HG03139 (cell line): ENCODE measurements at regions not wholly inside any gene's neighbourhood (a gene's known extent, or its start where the extent isn't known, plus 50 kb on each side); places are given as distances from the start of the nearest gene placed in this dataset.

Experiments used
- ATAC-seq: cut with Tn5 transposase; IDR thresholded peaks from one replicate; pipeline ENCODE4 v1.9.1; 2021; ENCODE audit not compliant: unreplicated experiment

DNA sequence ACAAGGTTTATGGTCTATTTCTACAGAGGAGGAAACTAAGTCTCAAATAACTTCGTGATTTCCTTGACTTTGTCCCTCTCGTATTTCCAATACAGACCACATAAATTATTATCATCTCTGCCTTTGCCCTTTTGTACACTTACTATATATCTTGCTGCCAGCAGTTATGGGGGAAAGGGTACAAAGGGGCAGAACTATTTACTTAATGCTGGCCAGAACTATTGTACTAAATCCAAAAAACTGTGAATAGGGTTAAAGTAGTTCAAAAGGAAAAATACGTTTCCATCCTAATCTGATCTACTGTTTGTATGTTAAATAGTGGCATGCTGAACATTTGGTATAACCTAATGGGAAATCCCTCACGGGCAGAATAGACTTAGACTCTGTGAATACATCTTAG lies 537.3 kb upstream of the SEMA6D start:
- no peak for ATAC-seq

DNA sequence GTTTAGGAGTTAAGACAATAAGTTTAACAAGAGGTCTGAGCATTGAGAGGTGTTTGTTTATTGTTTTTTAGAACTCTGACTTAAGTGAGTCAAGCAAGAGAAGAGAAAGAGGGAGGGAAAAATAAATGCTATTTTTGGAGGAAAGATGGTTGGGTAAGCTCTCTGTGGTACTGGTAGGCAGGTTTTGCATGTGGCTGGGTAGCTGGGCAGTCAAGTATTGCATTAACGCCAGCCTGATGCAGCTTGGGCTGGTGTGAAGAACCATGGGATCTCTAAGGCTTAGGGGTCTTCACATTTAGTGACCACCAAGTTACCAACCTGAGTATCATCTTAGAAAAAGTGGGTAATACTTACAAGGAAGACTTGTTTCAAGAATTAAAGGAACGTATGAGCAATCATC lies 534.5 kb upstream of the SEMA6D start:
- ATAC-seq = no peak

DNA sequence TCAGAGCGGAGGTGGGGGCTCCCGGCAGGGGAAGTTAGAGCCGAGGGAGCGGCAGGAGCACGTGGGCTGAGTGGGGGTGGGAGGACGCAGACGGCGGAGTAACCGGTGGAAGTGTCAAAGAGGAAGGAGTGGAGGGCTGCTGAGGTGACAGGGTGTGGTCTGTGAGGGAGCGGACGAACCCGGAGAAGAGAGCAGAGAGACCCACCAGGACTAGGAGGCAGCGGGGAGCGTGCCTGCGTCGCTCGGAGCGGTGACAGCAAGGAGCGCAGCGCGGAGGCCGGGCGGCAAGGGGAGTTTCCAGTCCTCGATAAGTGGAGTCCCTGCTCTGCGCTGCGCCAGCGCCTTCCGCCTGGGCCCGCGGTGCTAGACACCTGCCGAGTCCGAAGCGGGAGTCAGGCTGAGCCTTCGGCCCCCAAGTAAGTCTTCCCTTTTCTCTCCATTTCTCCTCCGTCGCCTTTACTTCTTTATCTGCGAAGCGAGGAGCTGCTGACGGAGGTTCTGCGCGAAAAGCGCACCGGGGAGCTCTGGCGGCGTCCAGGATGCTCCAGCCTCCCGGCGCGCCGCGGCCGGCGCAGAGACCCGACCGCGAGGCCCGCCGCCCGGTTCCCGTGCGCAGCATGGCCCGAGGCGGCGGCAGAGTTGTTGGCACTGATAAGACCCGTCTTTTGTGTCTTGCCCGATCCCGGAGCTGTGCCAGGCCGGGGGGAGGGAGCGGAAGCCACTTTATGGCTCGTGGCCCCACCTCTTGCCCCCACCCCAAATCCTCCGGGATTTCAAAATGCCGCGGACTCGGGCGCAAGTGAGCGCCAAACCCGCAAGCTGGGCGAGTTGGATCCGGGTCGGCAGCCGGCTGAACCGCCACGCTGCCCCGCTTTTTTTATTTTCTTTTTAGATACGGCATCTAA lies 533.0 kb upstream of the SEMA6D start:
- no peak for ATAC-seq

DNA sequence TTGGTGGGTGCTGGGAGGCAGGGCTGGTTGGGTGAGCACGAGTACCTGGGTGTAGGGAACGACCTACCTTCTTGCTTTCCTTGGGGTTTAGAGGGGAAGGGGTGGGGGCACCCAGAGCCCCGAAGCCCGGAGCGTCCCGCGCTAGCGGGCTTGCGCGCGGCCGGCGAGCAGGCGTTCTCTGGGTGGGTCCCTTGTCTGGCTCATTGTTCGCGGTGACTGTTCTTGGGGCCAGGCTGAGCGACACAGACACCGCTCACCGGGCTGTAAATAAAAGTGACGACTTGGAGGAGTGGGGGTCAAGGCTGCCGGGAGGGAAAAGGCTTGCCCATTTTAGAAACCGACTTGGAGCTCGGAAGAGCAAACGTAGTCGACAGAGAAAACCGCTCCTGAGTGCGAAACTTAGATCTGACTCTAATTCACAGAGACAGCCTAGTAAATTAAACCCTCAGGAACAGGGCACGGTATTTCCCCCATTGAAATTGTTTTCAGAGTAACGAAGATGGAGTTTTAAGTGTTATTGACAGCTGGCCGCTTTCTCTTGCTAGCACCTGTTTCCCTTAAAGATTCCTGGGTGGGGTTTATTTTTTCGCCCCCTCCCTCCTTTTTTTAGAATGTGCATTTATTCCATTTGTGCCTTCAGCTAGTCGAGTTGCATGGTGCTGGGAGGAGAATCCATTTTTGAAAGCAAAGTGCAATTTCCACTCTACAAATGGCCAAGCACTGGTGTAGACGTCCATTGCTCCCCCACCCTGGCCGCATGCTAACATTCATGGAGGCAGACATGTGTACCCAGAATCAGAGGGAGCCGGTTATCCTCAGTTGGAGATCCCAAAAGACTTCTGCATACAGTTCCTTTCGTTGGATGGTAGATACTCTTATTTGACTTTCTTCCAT lies 532.1 kb upstream of the SEMA6D start:
- no peak for ATAC-seq

DNA sequence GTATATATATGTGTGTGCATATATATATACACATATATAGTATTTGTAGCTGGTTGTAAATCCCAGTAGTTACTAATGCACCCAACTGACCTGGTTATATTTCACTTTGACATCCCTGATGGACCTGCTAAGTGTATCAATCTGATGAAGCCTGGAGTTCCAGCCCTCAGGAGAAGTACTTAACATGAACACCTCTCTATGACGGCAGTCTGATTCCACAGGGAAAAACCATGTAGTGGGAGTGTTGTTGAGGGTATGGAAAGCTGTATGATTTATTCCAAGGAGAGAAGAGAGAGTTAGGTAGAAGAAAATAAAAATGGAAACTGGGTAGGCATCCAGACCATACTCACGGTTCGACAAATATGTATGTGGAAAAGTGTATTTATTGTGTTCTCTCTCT lies 531.2 kb upstream of the SEMA6D start:
- no peak for ATAC-seq

DNA sequence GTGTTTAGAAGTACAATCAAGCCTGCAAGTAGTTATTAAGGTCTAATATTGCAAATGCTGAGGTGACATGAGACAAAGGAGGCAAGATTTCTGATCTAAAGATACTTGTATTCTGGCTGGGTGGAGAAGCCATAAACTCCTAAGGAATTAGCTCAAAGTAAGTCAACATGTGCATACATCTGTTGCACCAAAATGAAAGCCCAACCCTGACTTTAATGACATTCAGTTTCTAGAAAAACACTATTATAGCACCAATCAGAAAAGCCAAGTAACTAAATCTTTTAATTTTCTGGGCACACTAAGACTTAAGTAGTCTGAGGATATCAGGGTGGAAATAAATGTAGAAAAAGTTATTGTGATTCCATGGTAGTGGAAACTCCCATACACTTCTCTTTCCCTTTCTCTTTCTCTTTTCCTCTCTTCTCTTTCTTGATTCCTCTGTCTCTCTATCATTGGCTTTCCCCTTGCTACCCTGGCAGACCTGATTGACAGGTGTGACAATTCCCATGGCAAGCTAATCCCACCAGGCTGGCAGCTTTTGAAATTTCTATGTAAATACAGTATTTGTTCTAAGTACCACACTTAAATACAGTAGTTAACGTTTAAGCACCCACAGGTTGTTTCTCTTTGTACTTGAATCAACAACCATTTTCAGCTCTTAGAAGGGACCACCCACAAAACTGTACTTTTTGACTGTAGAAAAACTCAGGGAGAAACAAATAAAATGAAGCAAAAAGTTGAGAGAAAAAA lies 528.4 kb upstream of the SEMA6D start:
- ATAC-seq = no peak

DNA sequence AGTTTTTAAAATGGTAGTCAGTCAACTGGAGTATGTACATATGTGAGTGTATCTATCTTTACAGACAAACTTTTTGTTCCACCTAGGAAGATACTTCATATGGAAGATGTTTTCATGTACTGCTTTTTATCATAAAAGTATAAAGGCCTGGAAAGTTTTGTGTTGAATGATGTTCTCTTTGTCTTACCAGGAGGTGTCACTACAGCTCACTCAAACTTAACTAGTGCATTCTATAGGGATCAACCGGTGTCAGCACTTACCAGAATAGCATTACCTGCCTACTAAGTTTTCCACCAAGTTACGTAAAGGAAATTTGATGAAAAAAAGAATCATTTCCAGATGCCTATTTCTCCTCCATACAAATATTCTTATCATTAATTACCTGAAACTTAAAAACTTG lies 522.6 kb upstream of the SEMA6D start:
- no peak for ATAC-seq

DNA sequence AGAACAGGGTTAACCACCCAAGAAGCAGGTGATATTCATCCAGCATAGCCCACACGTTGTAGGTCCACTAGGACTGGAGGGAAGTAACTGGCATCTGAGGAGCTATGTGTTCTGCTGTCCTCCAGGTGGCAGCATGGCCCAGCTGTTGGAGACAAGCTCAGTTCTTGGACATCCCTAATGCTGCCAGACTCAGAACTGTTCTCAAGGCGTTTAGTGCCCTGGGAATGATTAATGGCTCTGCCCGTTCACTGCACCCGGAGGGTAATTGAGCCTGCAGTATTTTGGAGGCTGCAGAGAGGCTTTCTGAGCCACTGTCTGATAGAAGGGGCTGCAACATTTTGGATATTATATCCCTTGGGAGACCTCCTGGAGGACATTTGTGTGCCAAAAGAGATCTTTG lies 521.3 kb upstream of the SEMA6D start:
- peak; percentile 81 for ATAC-seq

DNA sequence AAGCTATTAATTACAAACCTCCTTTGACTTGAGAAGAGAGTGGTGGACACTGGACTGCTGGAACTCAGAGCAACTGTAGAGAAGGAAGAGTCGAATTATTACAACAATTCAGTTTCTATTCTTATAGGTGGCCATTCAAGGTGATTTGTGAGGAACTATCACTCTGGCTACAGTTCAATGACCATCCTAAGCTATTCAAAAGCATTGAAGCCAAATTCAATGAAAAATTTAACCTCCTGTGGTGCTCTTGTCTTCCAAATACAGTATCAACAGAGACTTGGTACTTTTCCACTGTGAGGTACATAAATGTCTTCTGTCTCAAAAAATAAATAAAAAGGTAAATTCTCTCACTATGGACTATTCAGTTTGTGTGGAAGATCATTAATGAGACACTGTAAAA lies 513.3 kb upstream of the SEMA6D start:
- no peak for ATAC-seq

DNA sequence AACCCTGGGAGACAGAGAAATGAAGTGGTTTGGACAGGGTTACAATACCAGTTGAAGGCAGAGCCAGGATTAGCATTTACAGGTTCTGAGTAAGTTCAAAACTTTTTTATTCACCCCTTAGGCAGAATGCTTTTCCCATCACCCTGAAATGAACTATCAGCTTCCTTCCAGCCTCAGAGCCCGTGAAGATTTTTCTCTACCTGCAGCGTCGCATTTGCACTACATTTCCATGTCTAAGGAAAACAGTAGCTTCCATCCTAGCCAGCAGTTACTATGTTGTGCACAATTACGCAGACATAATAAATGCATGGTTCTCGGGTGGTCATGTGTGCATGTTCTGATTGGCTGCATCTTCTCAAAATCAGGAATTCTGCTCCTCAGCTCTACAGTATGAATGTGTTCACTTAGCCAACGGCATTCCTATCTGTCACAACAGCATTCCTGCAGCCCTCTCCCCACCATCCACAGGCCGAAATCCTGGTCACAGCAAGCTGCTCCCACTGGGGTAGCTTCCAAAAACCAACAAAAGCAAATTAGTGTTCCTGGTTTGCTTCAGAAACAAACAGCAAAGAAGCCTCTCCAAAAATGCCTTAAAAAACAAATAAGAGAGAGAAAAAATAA lies 510.8 kb upstream of the SEMA6D start:
- ATAC-seq = no peak

DNA sequence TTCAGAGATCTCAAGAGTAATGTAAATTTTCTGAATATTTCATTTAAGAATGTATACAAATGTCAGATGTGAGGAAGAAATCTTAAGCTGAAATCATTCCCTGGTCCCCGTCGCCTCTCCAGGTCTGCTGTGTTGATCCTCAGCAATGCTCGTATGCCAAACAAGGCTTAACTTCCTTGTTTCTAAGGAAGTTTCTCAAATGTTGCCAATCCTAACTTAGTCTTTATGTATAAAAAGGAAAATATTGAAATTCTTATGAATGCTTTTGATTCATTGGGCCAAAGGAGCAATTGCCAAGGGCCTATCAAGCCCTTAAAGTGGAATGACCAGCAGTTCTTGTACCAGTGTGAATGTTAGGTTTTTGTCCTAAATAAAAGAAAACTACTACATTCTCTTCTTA lies 507.7 kb upstream of the SEMA6D start:
- ATAC-seq = no peak

DNA sequence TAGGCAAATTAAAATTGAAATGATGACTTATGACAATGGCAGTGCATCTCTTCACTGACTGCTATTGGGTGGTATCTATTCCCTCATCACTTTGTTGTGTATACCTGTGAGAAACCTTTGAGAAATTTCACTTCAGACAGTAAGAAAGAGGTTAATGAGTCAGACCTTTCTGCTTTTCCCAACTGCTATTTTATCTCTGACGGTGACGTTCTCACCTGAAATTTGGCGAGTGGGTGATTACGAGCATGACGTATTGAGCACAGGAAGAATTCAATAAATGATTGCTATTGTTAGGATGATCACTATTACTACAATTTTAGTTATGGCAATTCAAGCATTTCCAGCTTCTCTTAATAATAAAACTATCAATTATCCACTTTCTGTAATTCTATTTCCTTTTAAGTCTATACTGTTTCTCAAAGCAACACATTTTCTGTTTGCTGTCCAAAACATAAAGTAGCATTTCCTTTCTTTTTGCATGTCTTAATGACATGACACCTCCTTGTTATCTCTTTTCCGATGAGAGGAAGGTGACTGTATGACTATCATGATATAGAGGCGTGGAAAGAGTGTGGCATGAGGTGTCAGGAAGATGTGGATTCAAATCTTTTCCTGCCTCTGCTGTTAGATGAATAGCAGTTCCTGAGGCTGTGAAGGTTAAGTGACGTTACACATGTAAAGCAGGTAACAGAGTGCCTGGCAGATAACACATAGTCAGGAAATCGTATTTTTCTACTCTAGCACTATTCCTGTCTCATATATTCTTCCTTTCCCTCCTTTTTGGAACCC lies 504.9 kb upstream of the SEMA6D start:
- ATAC-seq = no peak

DNA sequence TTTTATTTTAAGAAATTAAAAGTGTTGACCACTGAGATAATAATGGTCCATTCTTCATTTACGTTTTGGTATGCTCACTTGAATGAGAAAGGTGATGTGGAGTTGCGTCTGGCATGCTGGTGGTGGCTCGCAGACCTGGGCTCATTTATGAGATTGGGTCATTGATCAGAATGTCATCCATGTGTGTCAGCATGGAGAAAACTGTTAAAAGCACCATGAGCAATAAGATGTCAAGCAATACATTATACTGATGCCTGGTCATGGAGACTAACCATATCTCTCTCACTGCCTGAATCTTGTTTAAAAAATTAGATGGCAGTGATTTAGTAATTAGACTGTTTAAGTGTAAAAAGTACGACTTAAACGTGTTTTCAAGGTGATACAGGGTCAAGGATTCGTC lies 503.4 kb upstream of the SEMA6D start:
- no peak for ATAC-seq

DNA sequence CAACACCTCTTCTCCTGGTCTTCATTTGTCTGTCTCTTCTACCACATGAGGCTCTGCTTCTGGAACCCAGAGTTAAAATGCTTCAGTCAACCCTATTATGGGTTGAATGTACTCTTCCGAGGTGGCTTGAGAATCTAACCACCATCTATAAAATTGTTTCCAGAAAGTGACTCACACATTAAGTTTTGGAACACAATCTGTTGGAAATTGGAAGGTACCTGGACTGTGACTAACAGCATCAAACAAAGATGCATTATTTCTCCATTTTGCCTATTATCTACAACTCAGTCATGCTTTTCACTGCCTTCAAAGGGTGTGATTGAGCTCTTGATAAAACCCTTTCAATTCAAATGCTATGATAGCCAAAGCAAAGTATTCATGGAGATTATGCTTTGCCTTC lies 499.0 kb upstream of the SEMA6D start:
- ATAC-seq = no peak

DNA sequence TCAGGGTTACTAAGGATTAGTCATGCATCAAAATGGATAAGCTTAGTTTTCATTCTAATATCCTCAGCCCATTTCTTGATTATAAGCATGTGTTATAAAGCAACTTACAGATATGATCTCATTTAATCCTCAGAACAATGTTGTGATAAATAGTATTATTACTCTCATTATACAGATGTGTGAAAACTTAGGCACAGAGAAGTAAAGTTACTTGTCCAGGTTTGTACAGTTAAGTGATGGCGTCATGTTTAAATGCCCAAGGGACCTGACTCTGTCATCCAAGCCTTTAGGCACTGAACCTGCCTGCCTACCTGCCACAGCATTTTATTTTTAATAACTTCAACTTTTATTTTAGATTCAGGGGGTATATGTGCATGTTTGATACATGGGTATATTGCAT lies 472.9 kb upstream of the SEMA6D start:
- no peak for ATAC-seq

DNA sequence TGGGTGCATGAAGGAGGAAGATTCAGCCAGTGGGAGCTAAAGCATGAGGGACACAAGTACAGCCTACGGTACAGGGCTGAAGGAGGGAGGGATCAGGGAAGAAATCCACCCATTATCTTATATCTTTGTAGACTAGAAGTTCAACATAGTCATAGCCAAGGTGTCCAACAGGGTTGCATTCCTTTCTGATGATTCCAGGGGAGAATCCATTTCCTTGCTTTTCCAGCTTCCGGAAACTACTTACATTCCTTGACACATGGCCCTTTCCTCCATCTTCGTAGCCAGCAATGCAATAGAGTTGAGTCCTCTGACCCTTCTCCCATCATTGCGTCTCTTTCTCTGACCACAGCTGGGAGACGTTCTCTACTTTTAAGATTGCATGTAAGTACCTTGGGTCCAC lies 471.0 kb upstream of the SEMA6D start:
- ATAC-seq = no peak

DNA sequence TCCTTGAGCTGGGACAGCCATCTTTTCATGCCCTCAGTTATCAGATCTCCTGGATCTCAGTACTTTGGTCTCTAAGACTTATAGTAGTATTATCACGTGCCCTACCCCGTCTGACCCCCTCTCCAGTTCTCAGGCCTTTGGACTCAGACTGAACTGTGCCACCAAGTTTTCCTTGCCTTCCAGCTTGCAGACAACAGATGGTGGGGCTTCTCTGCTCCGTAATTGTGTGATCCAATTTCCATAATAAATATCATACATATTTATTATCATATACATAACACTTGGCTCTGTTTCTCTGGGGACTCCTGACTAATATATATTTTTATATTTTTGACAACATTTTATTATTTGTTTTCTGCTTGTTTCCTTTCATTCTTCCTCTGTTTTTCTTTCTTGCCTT lies 458.8 kb upstream of the SEMA6D start:
- ATAC-seq = no peak

DNA sequence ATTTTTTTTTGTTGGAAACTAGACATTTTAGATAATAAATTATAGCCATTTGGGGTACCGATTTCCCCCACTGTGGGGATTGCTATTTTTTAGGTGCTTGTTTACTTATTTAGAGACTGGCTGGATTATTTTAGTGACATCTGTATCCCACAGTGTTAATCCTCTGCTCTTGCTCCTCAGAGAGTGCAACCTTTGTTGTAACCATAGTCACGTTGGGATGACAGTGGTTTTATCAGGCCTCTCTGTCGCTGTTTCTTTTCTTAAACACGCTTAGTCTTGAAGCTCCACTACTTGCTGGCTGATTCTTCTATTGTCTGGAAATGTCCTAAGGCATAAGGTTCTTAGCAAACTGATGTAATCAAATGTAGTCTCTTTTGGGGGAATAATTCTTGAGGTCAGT lies 451.6 kb upstream of the SEMA6D start:
- no peak for ATAC-seq

DNA sequence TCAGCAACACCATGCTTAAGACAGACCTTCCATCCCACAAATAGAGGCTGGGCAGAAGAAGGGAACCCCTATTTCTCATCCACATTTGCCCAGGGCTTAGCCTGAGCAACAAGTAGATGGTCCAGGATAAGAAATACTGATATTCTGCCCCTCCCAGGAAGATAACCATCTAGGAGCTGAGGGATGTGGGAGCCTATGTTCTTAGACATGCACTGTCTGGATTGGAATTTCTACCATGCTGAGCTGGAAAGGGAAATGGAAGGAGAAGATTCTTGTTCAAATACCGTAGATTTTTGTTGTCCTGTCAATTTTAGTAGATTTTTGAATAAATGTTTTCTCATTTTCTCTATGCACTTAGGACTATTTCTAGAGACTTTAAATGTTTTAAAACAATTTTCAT lies 450.7 kb upstream of the SEMA6D start:
- no peak for ATAC-seq

DNA sequence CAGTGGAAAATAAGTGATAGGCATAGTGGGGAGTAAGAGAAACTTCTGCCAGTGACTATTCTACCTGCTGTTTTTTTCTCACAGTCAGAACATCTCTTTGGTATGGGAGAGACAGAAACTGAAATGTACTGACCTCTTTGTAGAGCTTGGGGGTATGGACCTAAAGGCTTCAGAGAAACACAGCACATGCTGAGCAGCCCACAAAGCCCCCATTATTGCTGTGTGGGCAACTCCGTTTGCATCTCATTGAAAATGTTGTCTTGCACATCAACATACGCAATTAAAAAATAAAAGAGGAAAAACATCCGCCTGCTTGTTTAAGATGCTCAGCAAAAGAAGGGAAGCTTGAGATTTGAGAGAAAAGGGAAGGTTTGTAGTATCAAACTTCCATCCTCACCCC lies 443.4 kb upstream of the SEMA6D start:
- ATAC-seq = no peak
